Spleen (tissue), 7 donors: ENCODE measurements at regions not wholly inside any gene's neighbourhood (a gene's known extent, or its start where the extent isn't known, plus 50 kb on each side); places are given as distances from the start of the nearest gene placed in this dataset.

Experiments used
- CTCF ChIP-seq, 11 experiments: fragments of 200-600 bp in 7 of 11; fragments of 450-650 bp in 4 of 11; sonication (generic) in 4 of 11; IDR thresholded peaks in 8 of 11; conservative IDR thresholded peaks in 3 of 11; 1 replicate in 7 of 11; 2 replicates in 4 of 11; pipeline versions ENCODE4 v1.4.0 to v1.8.0; 2016 to 2021; ENCODE audit warnings: antibody characterized with exemption in 11 of 11, inconsistent platforms in 4 of 11, mild to moderate bottlenecking in 1 of 11
- POLR2AphosphoS5 ChIP-seq, 3 donors: sonication (generic); formaldehyde crosslinking; IDR thresholded peaks; one replicate each; pipeline ENCODE4 v1.5.1; 2017; ENCODE audit warnings: antibody characterized with exemption in 3 of 3
- donor health status: DM: no; HTN: no; CAD: no; lungs with moderate emphysema.
- donor health status: DM: no; HTN: no; CAD: no.
- donor health status: DM: no; HTN: no; CAD: no.

GRCh38 chr16:63005356-63005755 lies 969.1 kb upstream of the CDH8 start:
- TF ChIP-seq CTCF (IDR thresholded peaks at IDR 0.05 in 8 of 11, conservative IDR thresholded peaks at IDR 0.05 in 3 of 11) (no peak), POLR2AphosphoS5 (IDR thresholded peaks at IDR 0.05) (no peak)
